ENCODE measurements at regions not wholly inside any gene's neighbourhood (a gene's known extent, or its start where the extent isn't known, plus 50 kb on each side); places are given as distances from the start of the nearest gene placed in this dataset.

DNA sequence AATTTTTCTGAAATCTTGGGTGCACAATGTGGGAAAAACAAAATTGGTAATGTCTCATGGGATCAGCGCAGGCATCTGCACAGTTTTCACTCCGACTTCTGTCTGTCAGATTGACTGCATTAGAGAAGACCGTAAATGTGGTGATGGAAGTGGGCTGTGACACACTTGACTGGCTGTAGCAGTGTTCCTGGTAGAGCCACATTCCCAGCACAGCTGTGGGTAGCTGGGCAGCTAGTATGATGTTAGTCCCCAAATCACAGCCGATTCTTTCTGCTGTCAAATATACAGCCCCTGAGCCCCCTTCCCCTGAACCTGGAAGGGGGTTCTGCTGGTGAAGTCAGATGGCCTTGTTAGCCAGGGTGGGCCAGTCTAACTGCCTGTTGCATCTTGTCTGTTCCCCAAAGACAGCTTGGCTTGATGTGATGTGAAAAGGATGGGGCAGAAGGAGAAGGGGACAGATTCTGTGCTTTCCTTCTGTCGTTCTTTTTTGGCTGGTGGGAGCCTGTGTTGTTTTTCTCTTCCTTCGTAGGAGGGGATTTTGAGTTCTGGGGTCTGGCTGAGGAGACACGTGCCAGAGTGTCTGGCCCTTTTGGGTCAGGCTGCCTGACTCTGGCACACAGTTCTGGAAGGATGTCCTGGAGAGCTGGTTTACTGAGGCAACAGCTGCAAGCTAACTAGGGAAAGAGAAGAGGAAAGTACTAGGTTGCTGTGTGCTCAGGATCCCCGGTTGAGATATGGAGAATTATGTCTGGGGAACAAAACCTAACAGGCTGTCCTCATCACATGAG is 66.4 kb upstream of the SPRY4 start:
- peaks cover 6 to 7% of the 10 kb centered on the region in 2 donors for H3K36me3 Mint-ChIP-seq
- no peak overlapping the region for H3K4me3 Mint-ChIP-seq
- ATAC-seq (replicated peaks): no peak
- H3K27ac Mint-ChIP-seq: no peak overlapping the region
- peaks cover 41 to 59% of the 10 kb centered on the region in 2 donors for H3K27me3 Mint-ChIP-seq
- H3K4me1 Mint-ChIP-seq: peaks cover 21 to 33% of the 10 kb centered on the region in 2 donors
- DNase-seq: no peak
- H3K9me3 Mint-ChIP-seq: peaks cover 5 to 13% of the 10 kb centered on the region in 2 donors

- H3K9me3 Mint-ChIP-seq: peaks cover 0 to 4% of the 10 kb centered on the region in 2 donors
- H3K4me3 Mint-ChIP-seq: no peak overlapping the region
- no peak for DNase-seq
- ATAC-seq (replicated peaks): no peak
- no peaks in the 10 kb centered on the region for H3K36me3 Mint-ChIP-seq
- H3K27ac Mint-ChIP-seq: no peak overlapping the region
- peaks cover 21 to 33% of the 10 kb centered on the region in 2 donors for H3K4me1 Mint-ChIP-seq
- peaks cover 37 to 55% of the 10 kb centered on the region in 2 donors for H3K27me3 Mint-ChIP-seq
Measured at GRCh38 chr5:142390334-142390733, 65.5 kb upstream of the SPRY4 start.

- no peak for DNase-seq
- no peak for ATAC-seq (replicated peaks)
- Mint-ChIP-seq H3K27me3 (peaks cover 37 to 53% of the 10 kb centered on the region in 2 donors), H3K4me1 (peaks cover 21 to 33% of the 10 kb centered on the region in 2 donors), H3K4me3 (no peak overlapping the region), H3K27ac (no peak overlapping the region), H3K9me3 (peaks cover 0 to 2% of the 10 kb centered on the region in 2 donors), H3K36me3 (no peaks in the 10 kb centered on the region)
Measured at GRCh38 chr5:142388696-142389095, 63.9 kb upstream of the SPRY4 start.

DNA sequence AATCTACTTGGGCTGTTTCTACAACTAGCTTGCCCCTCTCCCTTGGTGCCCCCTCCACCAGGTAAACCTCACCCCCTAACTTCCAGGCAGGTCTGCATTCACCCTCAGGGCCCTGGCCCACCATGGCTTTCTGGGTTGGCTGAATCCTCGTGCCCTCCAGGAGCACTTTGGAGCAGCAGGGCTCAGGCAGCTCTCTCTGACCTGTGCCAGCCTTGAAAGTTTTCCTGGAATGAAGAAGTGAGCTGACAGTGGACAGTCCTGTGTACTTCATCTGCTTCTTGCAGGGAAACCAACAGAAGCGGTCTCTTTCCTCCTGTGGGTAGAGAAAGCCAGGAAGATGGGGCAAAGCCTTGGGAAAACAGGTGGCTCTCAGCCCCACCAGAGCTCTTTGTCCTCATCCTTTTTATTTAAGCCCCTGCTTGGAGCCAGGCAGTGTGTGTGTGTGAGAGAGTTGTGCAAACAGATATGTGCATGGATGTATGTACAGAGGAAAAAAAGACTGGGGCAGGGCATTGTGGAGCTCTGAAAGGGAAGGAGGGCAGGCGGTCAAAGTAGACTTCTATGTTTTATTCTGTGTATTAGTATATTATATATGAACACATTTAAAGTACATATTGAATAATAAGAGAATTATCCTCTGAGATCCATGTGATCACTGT is 62.3 kb upstream of the SPRY4 start:
- Mint-ChIP-seq H3K9me3 (peaks cover 0 to 2% of the 10 kb centered on the region in 2 donors), H3K27ac (no peak overlapping the region), H3K4me3 (no peak overlapping the region), H3K4me1 (peaks cover 21 to 31% of the 10 kb centered on the region in 2 donors), H3K27me3 (peaks cover 32 to 51% of the 10 kb centered on the region in 2 donors), H3K36me3 (no peaks in the 10 kb centered on the region)
- ATAC-seq (replicated peaks) (no peak), DNase-seq (no peak)

DNA sequence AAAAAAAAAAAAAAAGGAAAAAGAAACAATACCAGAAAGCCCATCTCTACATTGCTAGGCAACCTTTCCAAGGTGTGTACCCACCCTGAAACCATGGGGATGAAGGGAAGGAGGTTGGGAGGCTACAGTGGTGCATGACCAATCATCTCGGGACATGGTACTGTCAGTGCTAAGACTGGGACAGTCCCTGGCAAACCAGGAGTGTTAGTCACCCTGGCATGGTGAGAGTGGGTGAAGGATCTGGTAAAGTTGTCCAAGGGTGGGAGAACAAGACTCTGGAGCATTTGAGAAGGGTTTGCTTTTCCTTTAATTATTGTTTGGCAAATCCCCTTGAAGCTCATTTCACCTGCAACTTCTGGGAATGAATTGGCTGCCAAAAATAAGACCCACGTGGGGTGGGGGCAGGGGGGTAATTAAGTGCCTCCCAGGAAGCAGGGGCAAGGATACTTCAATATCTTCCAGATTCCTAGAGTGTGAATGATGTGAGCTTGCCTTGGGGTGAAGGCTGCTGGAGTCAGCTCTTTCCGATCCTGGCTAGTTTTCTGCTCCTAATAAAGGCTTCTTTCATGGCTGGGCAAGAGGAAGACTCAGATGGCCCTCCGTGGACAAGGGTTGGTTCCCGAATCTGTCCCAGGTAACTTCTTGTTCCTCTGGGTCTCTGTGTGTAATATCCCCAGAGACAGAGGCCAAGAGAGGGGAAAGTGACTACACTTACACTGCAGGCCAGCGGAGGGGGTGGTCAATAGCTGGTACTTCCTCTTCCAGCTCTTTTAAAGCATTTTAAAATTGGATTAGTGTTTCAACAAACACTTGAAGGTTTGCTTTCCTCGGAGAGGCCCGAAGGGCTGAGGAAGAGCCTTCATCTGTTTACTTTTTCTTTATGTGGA is 61.6 kb upstream of the SPRY4 start:
- no peak for ATAC-seq (replicated peaks)
- Mint-ChIP-seq H3K27ac (no peak overlapping the region), H3K27me3 (peaks cover 26 to 44% of the 10 kb centered on the region in 2 donors), H3K36me3 (no peaks in the 10 kb centered on the region), H3K9me3 (peaks cover 0 to 2% of the 10 kb centered on the region in 2 donors), H3K4me1 (peaks cover 18 to 24% of the 10 kb centered on the region in 2 donors), H3K4me3 (no peak overlapping the region)
- DNase-seq: no peak

DNA sequence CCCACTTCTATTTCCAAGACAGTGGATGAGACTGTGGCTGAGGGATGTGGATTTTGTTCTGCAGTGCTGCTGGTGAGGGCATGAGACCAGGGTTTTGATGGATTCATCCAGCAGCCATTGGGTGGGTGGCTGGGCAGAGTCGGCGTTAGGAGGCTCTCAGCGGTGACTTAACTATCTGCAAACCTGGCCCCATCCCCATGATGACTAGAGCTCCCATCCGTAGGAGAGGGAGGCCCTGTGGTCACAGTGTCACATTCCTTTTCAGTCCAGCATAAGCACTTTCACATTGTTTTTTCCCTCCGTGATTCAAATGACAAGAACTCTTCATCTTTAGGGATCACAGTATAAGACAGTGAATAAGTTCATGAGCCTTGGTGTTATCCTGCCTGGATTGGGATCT is 60.4 kb upstream of the SPRY4 start:
- no peak for ATAC-seq (replicated peaks)
- Mint-ChIP-seq H3K9me3 (peaks cover 0 to 2% of the 10 kb centered on the region in 2 donors), H3K4me1 (peaks cover 12 to 17% of the 10 kb centered on the region in 2 donors), H3K36me3 (no peaks in the 10 kb centered on the region), H3K27me3 (peaks cover 14 to 32% of the 10 kb centered on the region in 2 donors), H3K4me3 (no peak overlapping the region), H3K27ac (no peak overlapping the region)
- DNase-seq: no peak

GRCh38 chr5:142384014-142384413 is 59.2 kb upstream of the SPRY4 start:
- Mint-ChIP-seq H3K4me1 (peaks cover 9 to 17% of the 10 kb centered on the region in 2 donors), H3K36me3 (no peaks in the 10 kb centered on the region), H3K27ac (no peak overlapping the region), H3K9me3 (peaks cover 0 to 2% of the 10 kb centered on the region in 2 donors), H3K27me3 (peaks cover 7 to 23% of the 10 kb centered on the region in 2 donors), H3K4me3 (no peak overlapping the region)
- no peak for DNase-seq
- ATAC-seq (replicated peaks): no peak

DNA sequence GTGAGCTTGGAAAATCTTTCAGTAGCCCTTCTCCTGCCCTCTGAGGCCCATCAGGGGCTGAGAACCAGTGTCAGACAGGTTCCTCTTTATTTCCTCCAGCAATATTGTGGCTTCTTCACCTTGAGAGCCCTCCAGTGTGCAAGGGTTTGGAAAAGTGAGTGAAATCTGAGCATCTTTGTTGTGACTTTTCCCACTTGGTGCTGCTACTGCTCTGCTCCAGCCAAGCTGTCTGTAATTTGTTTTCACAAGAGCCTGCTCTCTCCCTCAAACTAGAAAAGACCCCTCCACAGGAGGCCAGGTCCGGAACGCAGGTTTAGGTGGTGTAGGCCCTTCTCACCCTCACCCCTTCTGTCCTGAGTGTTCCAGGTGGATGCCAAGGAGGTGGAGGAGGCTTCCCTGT is 57.4 kb upstream of the SPRY4 start:
- Mint-ChIP-seq H3K27ac (no peak overlapping the region), H3K4me3 (no peak overlapping the region)

DNA sequence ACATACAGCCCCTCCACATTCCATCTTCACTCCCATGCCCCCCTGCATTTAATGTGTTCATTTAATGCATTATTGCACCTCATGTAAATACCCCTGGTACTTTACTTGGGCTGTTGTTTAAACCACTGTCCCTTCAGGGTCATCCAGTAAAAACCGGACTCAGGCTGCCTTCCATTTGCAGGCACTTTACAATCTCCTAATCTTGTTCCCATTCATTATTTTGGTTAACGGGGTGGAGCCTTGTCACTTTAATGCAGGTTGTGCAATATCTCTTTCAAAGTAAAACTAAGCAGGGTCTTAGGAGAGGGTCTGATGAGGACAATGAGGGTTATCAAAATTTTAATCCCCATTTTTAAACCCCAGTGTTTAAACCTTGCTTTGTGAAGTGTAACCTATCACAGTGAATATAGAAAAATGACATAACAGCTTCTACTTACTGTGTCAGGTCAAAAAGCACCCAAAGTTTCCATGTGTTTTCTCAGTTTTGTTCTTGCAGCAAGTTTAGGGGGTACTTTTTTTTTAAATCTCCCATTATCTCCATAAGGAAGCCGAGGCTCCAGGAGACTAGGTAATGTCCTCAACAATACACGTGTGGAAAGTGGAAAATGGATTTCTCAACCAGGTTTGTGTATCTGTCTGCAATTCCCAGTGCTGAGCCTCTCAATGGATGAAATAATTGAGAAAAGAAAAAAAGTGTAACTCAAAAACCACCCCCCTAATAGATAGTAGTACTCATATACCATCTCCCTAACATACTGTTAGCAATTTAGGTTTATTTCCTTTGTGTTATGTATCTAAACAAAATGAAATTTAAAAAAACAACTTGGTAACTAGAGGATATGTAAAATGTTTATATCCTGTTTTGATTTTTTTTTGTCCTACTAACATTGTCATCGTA is 54.2 kb upstream of the SPRY4 start:
- no peak for ATAC-seq (replicated peaks)

More for the DNA sequence above, 57.4 kb upstream of the SPRY4 start:
- Mint-ChIP-seq H3K27me3 (peaks cover 2 to 14% of the 10 kb centered on the region in 2 donors), H3K9me3 (no peaks in the 10 kb centered on the region), H3K36me3 (no peaks in the 10 kb centered on the region), H3K4me1 (peaks cover 6 to 9% of the 10 kb centered on the region in 2 donors)
- DNase-seq (no peak), ATAC-seq (replicated peaks) (no peak)

DNA sequence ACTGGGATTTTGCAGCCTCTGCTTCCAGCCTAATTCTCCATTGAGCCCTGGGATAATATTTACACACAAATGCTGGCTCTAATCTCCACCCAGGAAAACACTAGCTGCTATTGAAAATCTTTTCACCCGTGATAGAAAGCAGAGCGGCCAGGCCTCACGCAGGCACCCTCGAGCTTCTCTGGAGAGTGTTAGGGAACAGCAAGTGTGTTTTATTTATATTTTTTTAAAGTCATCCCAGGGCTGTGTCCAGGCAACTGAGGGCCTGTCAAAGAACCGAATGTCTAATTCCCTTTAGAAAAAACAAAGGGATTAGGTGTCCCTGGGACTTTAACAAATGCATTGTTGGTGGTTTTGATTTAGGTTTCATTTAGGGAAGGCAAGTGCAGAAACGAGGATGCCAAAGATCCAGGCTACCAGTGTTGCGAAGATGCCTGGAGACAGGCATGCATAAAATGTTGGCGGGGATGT is 51.2 kb upstream of the SPRY4 start:
- Mint-ChIP-seq H3K27me3 (peaks cover 0 to 5% of the 10 kb centered on the region in 2 donors), H3K4me1 (peaks cover 0 to 6% of the 10 kb centered on the region in 2 donors), H3K36me3 (no peaks in the 10 kb centered on the region), H3K4me3 (no peak overlapping the region), H3K9me3 (no peaks in the 10 kb centered on the region), H3K27ac (no peak overlapping the region)
- ATAC-seq (replicated peaks): no peak
- no peak for DNase-seq

More for the DNA sequence above, 54.2 kb upstream of the SPRY4 start:
- no peak overlapping the region for H3K27ac Mint-ChIP-seq
- H3K9me3 Mint-ChIP-seq: no peaks in the 10 kb centered on the region
- H3K36me3 Mint-ChIP-seq: no peaks in the 10 kb centered on the region
- no peak for DNase-seq
- no peak overlapping the region for H3K4me3 Mint-ChIP-seq
- peaks cover 0 to 6% of the 10 kb centered on the region in 2 donors for H3K4me1 Mint-ChIP-seq
- no peaks in the 10 kb centered on the region for H3K27me3 Mint-ChIP-seq
